Astrocyte of the cerebellum (primary cell): ENCODE measurements at regions not wholly inside any gene's neighbourhood (a gene's known extent, or its start where the extent isn't known, plus 50 kb on each side); places are given as distances from the start of the nearest gene placed in this dataset.

Experiments used
- DNase-seq: peaks from one replicate; pipeline ENCODE4 v3.0.0-alpha.2; 2011; ENCODE audit warnings: low read depth
- H3K4me3 ChIP-seq: 2 replicates; pipeline ENCODE4 v1.5.1; 2011; ENCODE audit warnings: mild to moderate bottlenecking, low read depth, low read length, moderate library complexity
- in situ Hi-C: cut with HindIII; loops from 2 replicates; pipeline ENCODE4 v1.10.0; 2017; ENCODE audit warnings: low sequenced_read_pairs
- TF ChIP-seq, protein P1 (sequence below): IDR thresholded peaks from 2 replicates; pipeline ENCODE4 v1.5.1; 2012; ENCODE audit warnings: low read length, low read depth, moderate library complexity, mild to moderate bottlenecking; ENCODE audit errors: missing control alignments

DNA sequence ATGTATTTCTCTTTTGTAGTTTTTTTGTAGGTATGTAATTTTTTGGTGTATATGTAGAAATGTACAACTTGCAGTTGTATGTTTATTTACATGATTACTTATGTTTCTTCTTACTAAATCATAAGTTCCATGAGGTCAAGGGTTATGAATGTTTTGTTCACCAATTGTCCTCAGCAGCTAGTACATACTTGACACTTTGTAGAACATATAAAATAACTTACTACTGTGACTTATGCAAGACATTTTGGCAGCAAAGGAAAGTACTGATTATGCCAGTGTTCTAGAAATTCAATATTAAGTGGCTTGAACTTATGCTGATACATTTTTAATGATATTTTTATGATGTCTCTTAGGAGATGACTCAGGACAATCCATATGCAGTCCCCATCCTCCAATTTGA, 209.6 kb downstream of the DKK1 start:
- no peak for DNase-seq
- no peak overlapping the region for H3K4me3 ChIP-seq
- in situ Hi-C loops, result no loop called here
- TF ChIP-seq, protein P1, sequence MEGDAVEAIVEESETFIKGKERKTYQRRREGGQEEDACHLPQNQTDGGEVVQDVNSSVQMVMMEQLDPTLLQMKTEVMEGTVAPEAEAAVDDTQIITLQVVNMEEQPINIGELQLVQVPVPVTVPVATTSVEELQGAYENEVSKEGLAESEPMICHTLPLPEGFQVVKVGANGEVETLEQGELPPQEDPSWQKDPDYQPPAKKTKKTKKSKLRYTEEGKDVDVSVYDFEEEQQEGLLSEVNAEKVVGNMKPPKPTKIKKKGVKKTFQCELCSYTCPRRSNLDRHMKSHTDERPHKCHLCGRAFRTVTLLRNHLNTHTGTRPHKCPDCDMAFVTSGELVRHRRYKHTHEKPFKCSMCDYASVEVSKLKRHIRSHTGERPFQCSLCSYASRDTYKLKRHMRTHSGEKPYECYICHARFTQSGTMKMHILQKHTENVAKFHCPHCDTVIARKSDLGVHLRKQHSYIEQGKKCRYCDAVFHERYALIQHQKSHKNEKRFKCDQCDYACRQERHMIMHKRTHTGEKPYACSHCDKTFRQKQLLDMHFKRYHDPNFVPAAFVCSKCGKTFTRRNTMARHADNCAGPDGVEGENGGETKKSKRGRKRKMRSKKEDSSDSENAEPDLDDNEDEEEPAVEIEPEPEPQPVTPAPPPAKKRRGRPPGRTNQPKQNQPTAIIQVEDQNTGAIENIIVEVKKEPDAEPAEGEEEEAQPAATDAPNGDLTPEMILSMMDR, result no peak

- TF ChIP-seq, protein P1, result no peak
- in situ Hi-C loops, result no loop called here
- no peak for DNase-seq
- H3K4me3 ChIP-seq, result no peak overlapping the region
Measured at GRCh38 chr10:52525761-52526160, 211.7 kb downstream of the DKK1 start.

- in situ Hi-C loops, result no loop called here
- TF ChIP-seq, protein P1, result no peak
- no peak overlapping the region for H3K4me3 ChIP-seq
- DNase-seq, result no peak
Measured at GRCh38 chr10:52526251-52526823, 212.3 kb downstream of the DKK1 start.

DNA sequence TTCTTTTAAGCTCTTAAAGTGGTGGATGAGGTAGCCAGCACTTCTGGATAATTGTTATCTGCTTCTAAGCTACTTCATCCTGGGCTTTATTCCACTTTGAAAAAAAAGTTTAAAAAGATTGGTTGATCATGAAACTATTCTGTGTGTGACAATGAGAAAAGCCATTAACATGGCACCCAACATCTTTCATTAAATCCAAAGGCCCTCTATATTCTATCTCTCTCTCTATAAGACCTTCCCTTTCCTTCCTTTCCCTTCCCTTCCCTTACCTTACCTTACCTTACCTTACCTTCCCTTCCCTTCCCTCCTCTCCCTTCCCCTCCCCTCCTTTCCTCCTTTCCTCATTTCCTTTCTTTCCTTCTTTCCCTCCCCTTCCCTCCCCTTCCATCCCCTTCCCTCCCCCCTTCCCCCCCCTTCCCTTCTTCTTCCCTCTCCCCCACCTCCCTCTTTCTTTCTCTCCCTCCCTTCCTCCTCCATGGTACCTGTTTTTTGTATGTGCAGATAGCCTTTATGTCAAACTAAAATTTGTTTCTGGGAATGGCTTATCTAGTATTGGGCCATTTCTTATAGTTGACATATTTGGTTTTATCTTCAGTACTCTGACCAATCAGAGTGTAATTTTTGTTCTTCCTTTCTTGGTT, 218.7 kb downstream of the DKK1 start:
- TF ChIP-seq, protein P1, result no peak
- no peak overlapping the region for H3K4me3 ChIP-seq
- DNase-seq, result no peak
- in situ Hi-C loops, result no loop called here

DNA sequence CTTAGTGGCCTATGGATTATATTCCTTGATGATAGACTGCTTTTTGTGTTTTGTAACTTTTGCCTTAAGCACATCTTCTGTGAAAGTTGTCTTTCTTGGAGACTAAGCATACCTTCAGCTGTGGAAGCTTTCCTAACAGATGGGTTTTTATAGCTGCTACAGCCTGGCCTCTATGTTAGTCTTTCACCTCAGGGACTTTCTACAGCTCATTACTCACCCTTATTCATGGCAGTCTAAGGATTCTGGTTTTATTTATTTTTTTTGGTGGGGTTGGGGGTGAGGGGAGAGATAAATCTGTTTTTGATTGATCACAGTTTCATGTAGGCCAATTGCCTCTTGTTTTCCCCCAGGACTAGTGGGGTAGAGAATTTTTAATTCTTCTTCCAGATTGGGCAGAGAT, 219.9 kb downstream of the DKK1 start:
- no peak for DNase-seq
- in situ Hi-C loops, result no loop called here

DNA sequence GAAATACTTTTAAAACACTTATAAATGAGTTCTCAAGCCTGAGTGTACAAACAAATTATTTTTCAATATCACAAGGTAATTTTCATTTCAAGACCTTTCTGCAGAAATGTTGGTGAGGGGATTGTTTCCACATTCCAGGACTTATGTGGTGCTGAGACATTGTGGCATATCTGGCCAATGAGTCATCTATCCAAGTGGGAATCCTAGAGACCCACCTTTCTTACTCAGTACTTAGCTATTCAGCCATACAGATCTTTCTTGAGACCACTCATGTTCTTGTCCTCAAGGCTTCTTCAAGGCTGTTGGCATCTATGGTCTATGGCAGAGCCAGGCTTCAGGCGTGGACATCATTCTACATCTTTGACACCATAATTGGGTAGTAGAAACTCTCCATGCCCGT, 225.4 kb downstream of the DKK1 start:
- no peak overlapping the region for H3K4me3 ChIP-seq
- in situ Hi-C loops, result no loop called here
- TF ChIP-seq, protein P1, result no peak
- peak; percentile 33 for DNase-seq

More for the DNA sequence above, 219.9 kb downstream of the DKK1 start:
- TF ChIP-seq, protein P1, result no peak
- no peak overlapping the region for H3K4me3 ChIP-seq
